ENCODE measurements at regions not wholly inside any gene's neighbourhood (a gene's known extent, or its start where the extent isn't known, plus 50 kb on each side); places are given as distances from the start of the nearest gene placed in this dataset.

GRCh38 chr1:79312438-79312837, 305.9 kb upstream of the ADGRL4 start:
- no peak for DNase-seq (ENCODE audit: low spot score, unreplicated experiment)
- Mint-ChIP-seq H3K27ac (no peak overlapping the region), H3K27me3 (no peaks in the 10 kb centered on the region), H3K4me1 (ENCODE audit: low read depth) (no peaks in the 10 kb centered on the region), H3K36me3 (ENCODE audit: insufficient read depth) (no peaks in the 10 kb centered on the region), H3K4me3 (ENCODE audit: low read depth) (no peak overlapping the region), H3K9me3 (ENCODE audit: low read depth) (no peaks in the 10 kb centered on the region)
- no peak for TF ChIP-seq CTCF (IDR thresholded peaks at IDR 0.05; ENCODE audit: unreplicated experiment)

- DNase-seq (ENCODE audit: low spot score, unreplicated experiment): no peak
- Mint-ChIP-seq H3K27me3 (no peaks in the 10 kb centered on the region), H3K36me3 (ENCODE audit: insufficient read depth) (no peaks in the 10 kb centered on the region), H3K4me3 (ENCODE audit: low read depth) (no peak overlapping the region), H3K9me3 (ENCODE audit: low read depth) (no peaks in the 10 kb centered on the region), H3K27ac (no peak overlapping the region), H3K4me1 (ENCODE audit: low read depth) (no peaks in the 10 kb centered on the region)
- no peak for TF ChIP-seq CTCF (IDR thresholded peaks at IDR 0.05; ENCODE audit: unreplicated experiment)
Observed at GRCh38 chr1:79310609-79311008, 304.1 kb upstream of the ADGRL4 start.

GRCh38 chr1:79304131-79304530, 297.6 kb upstream of the ADGRL4 start:
- Mint-ChIP-seq H3K27ac (no peak overlapping the region), H3K4me1 (ENCODE audit: low read depth) (peaks cover 7% of the 10 kb centered on the region), H3K9me3 (ENCODE audit: low read depth) (no peaks in the 10 kb centered on the region), H3K36me3 (ENCODE audit: insufficient read depth) (no peaks in the 10 kb centered on the region), H3K27me3 (no peaks in the 10 kb centered on the region), H3K4me3 (ENCODE audit: low read depth) (no peak overlapping the region)
- no peak for DNase-seq (ENCODE audit: low spot score, unreplicated experiment)
- no peak for TF ChIP-seq CTCF (IDR thresholded peaks at IDR 0.05; ENCODE audit: unreplicated experiment)

GRCh38 chr1:79303040-79303439, 296.5 kb upstream of the ADGRL4 start:
- no peaks in the 10 kb centered on the region for H3K27me3 Mint-ChIP-seq
- no peaks in the 10 kb centered on the region for H3K9me3 Mint-ChIP-seq (ENCODE audit: low read depth)
- TF ChIP-seq CTCF (IDR thresholded peaks at IDR 0.05; ENCODE audit: unreplicated experiment): no peak
- H3K36me3 Mint-ChIP-seq (ENCODE audit: insufficient read depth): no peaks in the 10 kb centered on the region
- H3K27ac Mint-ChIP-seq: peak overlapping the region; percentile 61
- H3K4me3 Mint-ChIP-seq (ENCODE audit: low read depth): no peak overlapping the region
- no peak for DNase-seq (ENCODE audit: low spot score, unreplicated experiment)
- H3K4me1 Mint-ChIP-seq (ENCODE audit: low read depth): peaks cover 7% of the 10 kb centered on the region

GRCh38 chr1:79302380-79302930, 295.9 kb upstream of the ADGRL4 start:
- H3K4me1 Mint-ChIP-seq (ENCODE audit: low read depth): peaks cover 7% of the 10 kb centered on the region
- H3K27ac Mint-ChIP-seq: no peak overlapping the region
- H3K4me3 Mint-ChIP-seq (ENCODE audit: low read depth): no peak overlapping the region
- H3K27me3 Mint-ChIP-seq: no peaks in the 10 kb centered on the region
- no peak for TF ChIP-seq CTCF (IDR thresholded peaks at IDR 0.05; ENCODE audit: unreplicated experiment)
- no peaks in the 10 kb centered on the region for H3K36me3 Mint-ChIP-seq (ENCODE audit: insufficient read depth)
- no peak for DNase-seq (ENCODE audit: low spot score, unreplicated experiment)
- no peaks in the 10 kb centered on the region for H3K9me3 Mint-ChIP-seq (ENCODE audit: low read depth)
